ENCODE measurements at regions not wholly inside any gene's neighbourhood (a gene's known extent, or its start where the extent isn't known, plus 50 kb on each side); places are given as distances from the start of the nearest gene placed in this dataset.

- Histone ChIP-seq H3K4me2 (replicated peaks; ENCODE audit: low read depth, low read length, poor library complexity, severe bottlenecking) (no peak overlapping the region), H3K27me3 (replicated peaks in 1 of 4; ENCODE audit: control extremely low read depth in 1 of 4, control insufficient read depth in 3 of 4, insufficient read depth in 4 of 4, low read length in 3 of 4) (peaks cover 0 to 4% (median 0%) of the 10 kb centered on the region in 4 experiments), H3K27ac (ENCODE audit: low read length in 2 of 2) (no peak overlapping the region), H3K4me1 (ENCODE audit: control insufficient read depth in 2 of 2, insufficient read depth in 2 of 2, low read length in 2 of 2) (no peaks in the 10 kb centered on the region), H3K79me2 (ENCODE audit: control insufficient read depth, insufficient read depth, low read length) (no peaks in the 10 kb centered on the region), H3K9ac (ENCODE audit: low read length) (no peak overlapping the region), H3K4me3 (ENCODE audit: control extremely low read depth in 1 of 5, extremely low read depth in 1 of 5, insufficient read depth in 1 of 5, low read depth in 2 of 5, low read length in 4 of 5) (no peak overlapping the region), H3K9me3 (ENCODE audit: control extremely low read depth in 1 of 3, control insufficient read depth in 2 of 3, insufficient read depth in 1 of 3, low read length in 2 of 3) (no peaks in the 10 kb centered on the region), H2AFZ (ENCODE audit: insufficient read depth, low read depth, low read length, poor library complexity, severe bottlenecking) (no peak overlapping the region), H3K36me3 (replicated peaks in 1 of 2; ENCODE audit: control extremely low read depth in 1 of 2, control insufficient read depth in 1 of 2, extremely low read depth in 1 of 2, insufficient read depth in 2 of 2, low read length in 1 of 2) (no peaks in the 10 kb centered on the region), H4K20me1 (ENCODE audit: control insufficient read depth, insufficient read depth, low read length, poor library complexity, severe bottlenecking) (no peaks in the 10 kb centered on the region)
- CTCF ChIA-PET = no interaction called here
- DNase-seq (no peak), ATAC-seq (ENCODE audit: low read depth) (no peak)
- Mint-ChIP-seq H3K4me3 (no peak overlapping the region), H3K27ac (no peak overlapping the region), H3K27me3 (peaks cover 12% of the 10 kb centered on the region), H3K4me1 (no peaks in the 10 kb centered on the region), H3K9me3 (ENCODE audit: insufficient read depth) (no peaks in the 10 kb centered on the region)
- intact Hi-C loops (cut with micrococcal nuclease) = no loop called here
- WGBS (ENCODE audit: insufficient coverage) = no CpG with 5 or more reads among the region's 2 CpGs
- TF ChIP-seq CTCF (IDR thresholded peaks at IDR 0.05) (no peak), EZH2 (IDR thresholded peaks at IDR 0.05; ENCODE audit: borderline replicate concordance, insufficient read depth, low read depth, low read length, poor library complexity, severe bottlenecking) (no peak)
- POLR2A ChIA-PET = no interaction called here
Measured at GRCh38 chr2:12883906-12884305, 167.2 kb downstream of the TRIB2 start.

DNA sequence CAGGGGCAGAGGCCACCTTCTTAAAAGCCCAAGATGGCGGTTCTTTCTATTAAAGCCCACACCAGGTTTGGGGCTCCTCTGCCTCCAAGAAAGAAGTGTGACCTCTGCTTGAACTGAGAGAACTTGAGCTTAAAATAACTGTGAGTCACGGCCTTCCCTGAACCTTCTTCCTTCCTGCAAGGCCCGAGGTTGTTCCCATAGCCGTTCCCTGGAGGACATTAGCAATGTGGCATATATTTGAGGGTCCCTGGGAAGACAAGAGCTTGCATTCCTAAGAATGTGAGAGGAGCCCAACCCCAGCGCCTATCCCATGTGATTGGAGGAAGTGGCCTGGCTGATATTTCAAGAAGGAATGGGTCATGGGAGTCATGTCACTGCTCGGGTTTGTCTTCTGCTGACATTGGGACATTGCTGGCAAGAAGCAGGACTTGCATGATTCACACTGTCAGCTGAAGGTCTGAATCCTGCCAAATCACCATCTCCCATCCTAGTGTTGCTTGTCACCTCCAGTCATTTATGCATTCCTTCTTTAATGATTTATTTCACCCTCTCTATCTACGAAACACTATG lies 168.1 kb downstream of the TRIB2 start:
- H3K9me3 ChIP-seq (ENCODE audit: control extremely low read depth in 1 of 3, control insufficient read depth in 2 of 3, insufficient read depth in 1 of 3, low read length in 2 of 3) = no peaks in the 10 kb centered on the region
- intact Hi-C loops (cut with micrococcal nuclease) = no loop called here
- H3K4me3 ChIP-seq (ENCODE audit: control extremely low read depth in 1 of 5, extremely low read depth in 1 of 5, insufficient read depth in 1 of 5, low read depth in 2 of 5, low read length in 4 of 5) = no peak overlapping the region
- H3K79me2 ChIP-seq (ENCODE audit: control insufficient read depth, insufficient read depth, low read length) = no peaks in the 10 kb centered on the region
- H4K20me1 ChIP-seq (ENCODE audit: control insufficient read depth, insufficient read depth, low read length, poor library complexity, severe bottlenecking) = no peaks in the 10 kb centered on the region
- DNase-seq = no peak
- Mint-ChIP-seq H3K27me3 (peaks cover 12% of the 10 kb centered on the region), H3K27ac (no peak overlapping the region), H3K9me3 (ENCODE audit: insufficient read depth) (no peaks in the 10 kb centered on the region), H3K4me1 (no peaks in the 10 kb centered on the region), H3K4me3 (no peak overlapping the region)
- no peaks in the 10 kb centered on the region for H3K4me1 ChIP-seq (ENCODE audit: control insufficient read depth in 2 of 2, insufficient read depth in 2 of 2, low read length in 2 of 2)
- no peak overlapping the region for H2AFZ ChIP-seq (ENCODE audit: insufficient read depth, low read depth, low read length, poor library complexity, severe bottlenecking)
- TF ChIP-seq EZH2 (IDR thresholded peaks at IDR 0.05; ENCODE audit: borderline replicate concordance, insufficient read depth, low read depth, low read length, poor library complexity, severe bottlenecking) (no peak), CTCF (IDR thresholded peaks at IDR 0.05) (no peak)
- WGBS (ENCODE audit: insufficient coverage) = 44% methylated on average over 5 of the region's 7 CpGs
- H3K4me2 ChIP-seq (replicated peaks; ENCODE audit: low read depth, low read length, poor library complexity, severe bottlenecking) = no peak overlapping the region
- peaks cover 0 to 4% (median 0%) of the 10 kb centered on the region in 4 experiments for H3K27me3 ChIP-seq (replicated peaks in 1 of 4; ENCODE audit: control extremely low read depth in 1 of 4, control insufficient read depth in 3 of 4, insufficient read depth in 4 of 4, low read length in 3 of 4)
- POLR2A ChIA-PET = no interaction called here
- no peak overlapping the region for H3K27ac ChIP-seq (ENCODE audit: low read length in 2 of 2)
- H3K36me3 ChIP-seq (replicated peaks in 1 of 2; ENCODE audit: control extremely low read depth in 1 of 2, control insufficient read depth in 1 of 2, extremely low read depth in 1 of 2, insufficient read depth in 2 of 2, low read length in 1 of 2) = no peaks in the 10 kb centered on the region
- no peak overlapping the region for H3K9ac ChIP-seq (ENCODE audit: low read length)
- CTCF ChIA-PET = no interaction called here
- no peak for ATAC-seq (ENCODE audit: low read depth)

Data from B cell (primary cell).